H9 (cell line): ENCODE measurements at regions not wholly inside any gene's neighbourhood (a gene's known extent, or its start where the extent isn't known, plus 50 kb on each side); places are given as distances from the start of the nearest gene placed in this dataset.

ENCODE experiments used
- DNase-seq: peaks from one replicate; pipeline ENCODE4 v3.0.0-alpha.2; 2017
- H2AFZ ChIP-seq: one replicate; pipeline ENCODE4 v1.6.1; 2013; ENCODE audit warnings: mild to moderate bottlenecking, low read length, control low read depth, moderate library complexity
- H2AK5ac ChIP-seq: 2 replicates; pipeline ENCODE4 v1.6.1; 2013; ENCODE audit warnings: low read length, control low read depth, mixed read lengths; ENCODE audit not compliant: insufficient read length
- H2BK120ac ChIP-seq: one replicate; pipeline ENCODE4 v1.6.1; 2013; ENCODE audit warnings: low read depth, mild to moderate bottlenecking, low read length, control low read depth, inconsistent platforms; ENCODE audit not compliant: poor library complexity, severe bottlenecking
- H2BK12ac ChIP-seq: 2 replicates; pipeline ENCODE4 v1.6.1; 2013; ENCODE audit warnings: low read length, control low read depth, mixed read lengths, low read depth; ENCODE audit not compliant: insufficient read length
- H2BK15ac ChIP-seq: 2 replicates; pipeline ENCODE4 v1.6.1; 2013; ENCODE audit warnings: low read depth, low read length, control low read depth
- H2BK20ac ChIP-seq: one replicate; pipeline ENCODE4 v1.6.1; 2013; ENCODE audit warnings: low read depth, mild to moderate bottlenecking, low read length, control low read depth, inconsistent platforms; ENCODE audit not compliant: poor library complexity, severe bottlenecking
- H2BK5ac ChIP-seq: 2 replicates; pipeline ENCODE4 v1.6.1; 2013; ENCODE audit warnings: low read length, control low read depth, mixed read lengths; ENCODE audit not compliant: insufficient read length
- H3K14ac ChIP-seq: 2 replicates; pipeline ENCODE4 v1.6.1; 2013; ENCODE audit warnings: low read length, control low read depth; ENCODE audit not compliant: insufficient read depth
- H3K18ac ChIP-seq: 2 replicates; pipeline ENCODE4 v1.6.1; 2013; ENCODE audit warnings: low read depth, mild to moderate bottlenecking, mixed read lengths, low read length, control low read depth; ENCODE audit not compliant: insufficient read length
- H3K23ac ChIP-seq: 2 replicates; pipeline ENCODE4 v1.6.1; 2013; ENCODE audit warnings: low read length, control low read depth, mixed read lengths, low read depth; ENCODE audit not compliant: insufficient read length
- H3K23me2 ChIP-seq: 2 replicates; pipeline ENCODE4 v1.6.1; 2013; ENCODE audit warnings: low read depth, mild to moderate bottlenecking, mixed read lengths, low read length, control low read depth; ENCODE audit not compliant: insufficient read length, poor library complexity, severe bottlenecking
- H3K27ac ChIP-seq: 2 replicates; pipeline ENCODE4 v1.5.1; 2013; ENCODE audit warnings: low read length, control low read depth, mixed read lengths, low read depth; ENCODE audit not compliant: insufficient read length
- H3K27me3 ChIP-seq: 2 replicates; pipeline ENCODE4 v1.6.1; 2013; ENCODE audit warnings: low read length, control low read depth, inconsistent platforms; ENCODE audit not compliant: insufficient read depth
- H3K4ac ChIP-seq: 2 replicates; pipeline ENCODE4 v1.6.1; 2013; ENCODE audit warnings: low read depth, mild to moderate bottlenecking, control low read depth, inconsistent platforms, low read length, moderate library complexity
- H3K4me1 ChIP-seq: 2 replicates; pipeline ENCODE4 v1.6.1; 2013; ENCODE audit warnings: low read length, control low read depth, inconsistent platforms; ENCODE audit not compliant: insufficient read depth
- H3K4me2 ChIP-seq: 2 replicates; pipeline ENCODE4 v1.6.1; 2013; ENCODE audit warnings: low read length, control low read depth, mixed read lengths; ENCODE audit not compliant: insufficient read length, insufficient read depth
- H3K56ac ChIP-seq: 2 replicates; pipeline ENCODE4 v1.6.1; 2013; ENCODE audit warnings: low read depth, mild to moderate bottlenecking, mixed read lengths, low read length, control low read depth; ENCODE audit not compliant: insufficient read length
- H3K79me1 ChIP-seq: 2 replicates; pipeline ENCODE4 v1.6.1; 2013; ENCODE audit warnings: low read depth, mild to moderate bottlenecking, moderate library complexity, low read length, control low read depth, inconsistent platforms; ENCODE audit not compliant: insufficient read depth, poor library complexity, severe bottlenecking
- H3K79me2 ChIP-seq: 2 replicates; pipeline ENCODE4 v1.6.1; 2013; ENCODE audit warnings: low read length, control low read depth, inconsistent platforms; ENCODE audit not compliant: insufficient read depth
- H3K9ac ChIP-seq: 2 replicates; pipeline ENCODE4 v1.6.1; 2013; ENCODE audit warnings: low read length, control low read depth, mixed read lengths; ENCODE audit not compliant: insufficient read length; ENCODE audit errors: extremely low read depth
- H3K9me3 ChIP-seq: one replicate; pipeline ENCODE4 v1.6.1; 2013; ENCODE audit warnings: low read depth, low read length, inconsistent platforms; ENCODE audit not compliant: control insufficient read depth
- H3T11ph ChIP-seq: one replicate; pipeline ENCODE4 v1.6.1; 2013; ENCODE audit warnings: mild to moderate bottlenecking, low read length, control low read depth, inconsistent platforms
- H4K20me1 ChIP-seq: one replicate; pipeline ENCODE4 v1.6.1; 2013; ENCODE audit not compliant: control insufficient read depth, insufficient read length, insufficient read depth
- H4K5ac ChIP-seq: 2 replicates; pipeline ENCODE4 v1.6.1; 2013; ENCODE audit warnings: low read depth, mild to moderate bottlenecking, mixed read lengths, low read length, control low read depth; ENCODE audit not compliant: insufficient read length
- H4K8ac ChIP-seq: replicated peaks from 2 replicates; pipeline ENCODE4 v1.6.1; 2013; ENCODE audit warnings: low read length, control low read depth, mixed read lengths, low read depth; ENCODE audit not compliant: insufficient read length
- H4K91ac ChIP-seq: 2 replicates; pipeline ENCODE4 v1.6.1; 2013; ENCODE audit warnings: low read depth, mild to moderate bottlenecking, moderate library complexity, mixed read lengths, low read length, control low read depth; ENCODE audit not compliant: insufficient read length
- H3K27ac Mint-ChIP-seq, 3 experiments: 2 replicates in 2 of 3; 3 replicates in 1 of 3; pipeline ENCODE4 v1.8.0; 2020 to 2021; ENCODE audit warnings: mixed read lengths in 3 of 3, mild to moderate bottlenecking in 1 of 3, moderate library complexity in 1 of 3
- H3K27me3 Mint-ChIP-seq: 2 replicates; pipeline ENCODE4 v1.8.0; 2021; ENCODE audit warnings: low read depth, mild to moderate bottlenecking, moderate library complexity, mixed read lengths
- H3K36me3 Mint-ChIP-seq, 3 experiments: 2 replicates in 2 of 3; 3 replicates in 1 of 3; pipeline ENCODE4 v1.8.0; 2020 to 2021; ENCODE audit warnings: low read depth in 3 of 3, mixed read lengths in 3 of 3; ENCODE audit not compliant: insufficient read depth in 1 of 3
- H3K4me1 Mint-ChIP-seq, 2 experiments: 2 replicates each; pipeline ENCODE4 v1.8.0; 2020; ENCODE audit warnings: mixed read lengths in 2 of 2
- H3K4me3 Mint-ChIP-seq, 2 experiments: 2 replicates in 1 of 2; 3 replicates in 1 of 2; pipeline ENCODE4 v1.8.0; 2020 to 2021; ENCODE audit warnings: mild to moderate bottlenecking in 2 of 2, mixed read lengths in 2 of 2, moderate library complexity in 1 of 2
- H3K9me3 Mint-ChIP-seq, 2 experiments: 2 replicates in 1 of 2; 3 replicates in 1 of 2; pipeline ENCODE4 v1.8.0; 2020; ENCODE audit warnings: mild to moderate bottlenecking in 2 of 2, mixed read lengths in 2 of 2, moderate library complexity in 1 of 2
- CTCF ChIP-seq: fragments of 200-600 bp; sonication (generic); conservative IDR thresholded peaks from 3 replicates; pipeline ENCODE4 v1.8.0; 2021; ENCODE audit warnings: antibody characterized with exemption, mild to moderate bottlenecking
- WGBS: extraction: QIAGEN DNeasy Blood & Tissue Kit; methylation state at CpG from one replicate; pipeline ENCODE4 v1.1.7; 2013; ENCODE audit warnings: missing lambda C conversion rate, low lambda C conversion rate, mixed read lengths; ENCODE audit not compliant: insufficient read length; ENCODE audit errors: extremely low coverage; 5-methylcytosine and 5-hydroxymethylcytosine counted together

DNA sequence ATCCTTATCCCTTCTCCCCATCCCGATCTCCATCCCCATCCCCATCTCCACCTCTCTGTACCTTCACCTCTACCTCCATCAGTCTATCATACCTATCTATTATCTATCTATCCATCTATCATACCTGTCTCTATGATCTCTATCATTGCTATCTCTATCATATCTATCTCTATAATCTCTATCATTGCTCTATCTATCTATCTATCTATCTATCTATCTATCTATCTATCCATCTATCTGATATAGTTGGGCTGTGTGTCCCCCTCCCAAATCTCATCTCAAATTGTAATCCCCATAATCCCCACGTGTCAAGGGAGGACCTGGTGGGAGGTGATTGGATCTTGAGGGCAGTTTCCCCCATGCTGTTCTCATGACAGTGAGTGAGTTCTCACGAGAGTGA lies 97.9 kb upstream of the PAXBP1 start:
- Histone ChIP-seq H3T11ph (no peak overlapping the region), H4K20me1 (no peaks in the 10 kb centered on the region), H3K18ac (no peak overlapping the region), H3K4me1 (no peaks in the 10 kb centered on the region), H3K23ac (no peak overlapping the region), H2BK15ac (no peak overlapping the region), H3K23me2 (no peaks in the 10 kb centered on the region), H3K9ac (no peak overlapping the region), H3K27me3 (no peaks in the 10 kb centered on the region), H3K14ac (no peak overlapping the region), H2AFZ (no peak overlapping the region), H4K5ac (no peak overlapping the region), H3K79me2 (no peaks in the 10 kb centered on the region), H3K27ac (no peak overlapping the region), H2BK20ac (no peak overlapping the region), H2BK5ac (no peak overlapping the region), H3K79me1 (no peaks in the 10 kb centered on the region), H3K4ac (no peak overlapping the region), H3K4me2 (no peak overlapping the region), H3K56ac (no peak overlapping the region), H4K8ac (no peak overlapping the region), H2BK120ac (no peak overlapping the region), H2AK5ac (no peak overlapping the region), H4K91ac (no peak overlapping the region), H2BK12ac (no peak overlapping the region), H3K9me3 (no peaks in the 10 kb centered on the region)
- Mint-ChIP-seq H3K4me3 (no peak overlapping the region), H3K4me1 (peaks cover 8 to 10% of the 10 kb centered on the region in 2 experiments), H3K36me3 (no peaks in the 10 kb centered on the region), H3K27me3 (peaks cover 1% of the 10 kb centered on the region; the same call in 1 of the 2 replicates), H3K9me3 (peaks cover 2 to 8% of the 10 kb centered on the region in 2 experiments; a peak in 3 of 5 replicates), H3K27ac (no peak overlapping the region)
- 100% methylated on average over 1 of the region's 3 CpGs for WGBS
- no peak for TF ChIP-seq CTCF
- DNase-seq: no peak
